ENCODE measurements at regions not wholly inside any gene's neighbourhood (a gene's known extent, or its start where the extent isn't known, plus 50 kb on each side); places are given as distances from the start of the nearest gene placed in this dataset.

- TF ChIP-seq CTCF (IDR thresholded peaks at IDR 0.05; ENCODE audit: poor library complexity, severe bottlenecking) (no peak), EP300 (conservative IDR thresholded peaks at IDR 0.05; ENCODE audit: poor library complexity, severe bottlenecking) (no peak), EZH2 (IDR thresholded peaks at IDR 0.05; ENCODE audit: borderline replicate concordance, insufficient read depth, low read length, poor library complexity, severe bottlenecking) (no peak)
Measured at GRCh38 chr4:30427932-30428331, 292.2 kb upstream of the PCDH7 start.

Data from neural cell (in vitro differentiated cells).